ENCODE measurements at regions not wholly inside any gene's neighbourhood (a gene's known extent, or its start where the extent isn't known, plus 50 kb on each side); places are given as distances from the start of the nearest gene placed in this dataset.

DNA sequence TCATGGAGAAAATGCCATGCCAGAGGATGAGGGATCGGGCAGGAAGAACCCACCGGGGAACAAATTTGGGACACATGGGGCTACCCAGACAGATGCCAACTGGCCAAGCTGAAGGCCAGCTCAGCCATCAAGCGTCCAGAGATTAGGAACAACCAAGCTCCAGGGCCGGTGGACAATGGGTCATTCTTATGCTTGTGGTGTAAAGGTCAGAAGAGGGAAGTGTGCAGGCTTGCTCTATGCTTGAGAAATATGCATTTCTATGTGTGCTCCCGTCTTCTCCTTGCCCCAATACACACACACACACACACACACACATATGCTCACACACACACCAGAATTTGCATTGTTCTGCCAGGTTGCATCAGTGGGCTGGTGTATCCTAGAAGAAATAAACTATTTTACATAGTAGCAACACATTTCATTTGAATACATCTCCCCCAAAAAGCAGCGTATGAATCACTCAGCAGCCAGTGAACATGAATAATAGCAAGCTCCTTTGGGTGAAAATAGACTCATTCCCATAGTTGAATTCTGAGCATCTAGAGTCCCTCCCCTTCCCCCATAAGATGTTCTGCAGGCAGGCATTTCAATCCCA is 201.9 kb upstream of the PPARGC1A start:
- DNase-seq = no peak

DNA sequence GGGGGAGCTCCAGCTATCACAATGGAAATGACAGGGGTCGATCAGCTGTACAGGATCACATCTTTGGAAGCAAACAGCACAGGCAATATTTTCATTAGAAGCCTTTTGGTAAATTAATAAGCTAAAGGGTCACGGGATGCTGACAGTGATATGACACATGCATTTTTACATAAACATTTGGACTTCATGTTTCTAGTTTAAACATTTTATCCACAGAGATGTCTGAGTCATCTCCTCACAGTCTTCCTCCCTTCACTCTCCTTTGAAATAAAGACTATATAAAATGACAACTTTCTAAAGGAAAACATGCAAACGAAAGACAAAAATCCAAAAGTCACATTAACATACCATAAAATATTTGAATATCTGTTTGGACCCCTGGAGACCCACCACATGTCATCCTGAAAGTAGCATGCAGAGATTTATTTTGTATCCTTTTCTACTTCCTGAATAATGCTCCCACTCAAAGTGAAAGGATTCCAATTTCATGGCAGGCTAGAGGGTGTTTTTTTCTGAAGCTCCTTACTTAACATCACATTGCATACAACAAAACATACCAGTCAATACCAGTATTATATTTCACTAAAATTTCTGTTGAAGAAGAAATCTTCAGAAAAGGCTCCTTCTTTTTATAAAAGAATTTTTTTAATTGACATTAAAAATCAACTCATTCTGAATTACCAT is 200.1 kb upstream of the PPARGC1A start:
- DNase-seq = no peak

GRCh38 chr4:24080871-24081270 is 191.0 kb upstream of the PPARGC1A start:
- DNase-seq = no peak

DNA sequence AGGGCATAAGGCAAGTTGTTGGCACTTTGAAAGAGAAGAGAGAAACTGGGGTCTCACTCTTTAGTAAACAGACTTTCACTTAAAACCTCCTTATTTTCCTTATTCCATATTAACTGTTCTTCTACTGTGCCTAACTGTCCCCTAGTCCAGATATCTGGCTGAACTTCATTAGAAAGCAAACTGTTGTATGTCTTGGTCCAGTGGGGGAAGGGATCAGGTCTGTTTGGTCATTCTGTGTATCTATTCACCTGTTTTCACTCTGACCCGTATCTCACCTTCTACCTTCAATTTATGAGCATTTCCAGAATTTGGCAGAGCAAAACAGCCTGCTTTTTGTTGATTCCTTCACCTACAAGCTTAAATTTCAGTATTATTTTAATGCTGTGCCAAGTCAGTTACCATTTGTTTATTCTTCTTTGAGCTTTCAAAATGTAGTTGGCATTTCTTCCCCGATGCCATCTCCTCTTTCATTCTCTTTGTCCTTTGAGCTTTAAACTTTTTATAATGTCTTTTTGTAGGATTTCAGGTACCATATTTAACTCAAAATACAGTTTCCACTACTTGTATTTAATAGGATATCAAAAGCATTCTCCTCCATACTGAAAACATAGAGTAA is 188.6 kb upstream of the PPARGC1A start:
- DNase-seq = no peak

DNA sequence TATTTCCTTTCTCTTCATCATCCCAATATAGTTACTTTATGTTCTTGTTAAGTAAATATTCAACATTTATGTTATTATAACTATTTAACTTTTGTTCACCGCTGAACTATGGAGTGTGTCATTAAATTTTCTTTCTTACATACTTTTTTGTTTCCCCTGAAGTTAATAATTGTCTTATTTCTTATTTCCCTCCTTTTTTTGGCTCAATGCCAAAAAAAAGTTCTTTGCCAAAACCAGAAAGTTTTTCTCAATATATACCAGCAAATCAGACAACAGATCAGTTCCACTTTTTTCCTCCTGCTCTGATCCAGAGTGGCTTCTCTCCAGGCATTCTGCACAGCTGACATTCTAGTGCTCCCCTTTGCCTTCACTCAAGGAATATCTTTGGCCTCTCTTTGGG is 187.0 kb upstream of the PPARGC1A start:
- no peak for DNase-seq

DNA sequence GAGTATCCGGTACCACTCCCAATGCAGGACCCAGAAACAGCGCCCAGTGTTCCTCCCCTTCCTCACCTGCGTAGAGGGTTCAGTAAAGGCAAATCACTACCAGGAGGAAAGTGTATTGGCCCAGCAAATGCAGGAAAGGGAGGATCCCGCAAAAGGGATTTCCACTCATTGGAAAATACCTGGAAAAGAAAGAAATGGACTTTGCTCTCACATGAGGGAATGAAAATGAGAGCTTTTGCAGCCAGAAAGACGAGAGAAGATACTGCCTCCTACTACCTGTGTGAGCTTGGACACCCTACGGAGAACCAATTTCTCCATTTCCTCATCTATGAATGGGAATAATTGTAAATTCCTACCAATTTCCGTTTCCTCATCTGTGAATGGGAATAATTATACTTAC is 184.1 kb upstream of the PPARGC1A start:
- no peak for DNase-seq

GRCh38 chr4:24071612-24072372 is 181.9 kb upstream of the PPARGC1A start:
- DNase-seq = no peak

GRCh38 chr4:24070117-24070516 is 180.3 kb upstream of the PPARGC1A start:
- no peak for DNase-seq

DNA sequence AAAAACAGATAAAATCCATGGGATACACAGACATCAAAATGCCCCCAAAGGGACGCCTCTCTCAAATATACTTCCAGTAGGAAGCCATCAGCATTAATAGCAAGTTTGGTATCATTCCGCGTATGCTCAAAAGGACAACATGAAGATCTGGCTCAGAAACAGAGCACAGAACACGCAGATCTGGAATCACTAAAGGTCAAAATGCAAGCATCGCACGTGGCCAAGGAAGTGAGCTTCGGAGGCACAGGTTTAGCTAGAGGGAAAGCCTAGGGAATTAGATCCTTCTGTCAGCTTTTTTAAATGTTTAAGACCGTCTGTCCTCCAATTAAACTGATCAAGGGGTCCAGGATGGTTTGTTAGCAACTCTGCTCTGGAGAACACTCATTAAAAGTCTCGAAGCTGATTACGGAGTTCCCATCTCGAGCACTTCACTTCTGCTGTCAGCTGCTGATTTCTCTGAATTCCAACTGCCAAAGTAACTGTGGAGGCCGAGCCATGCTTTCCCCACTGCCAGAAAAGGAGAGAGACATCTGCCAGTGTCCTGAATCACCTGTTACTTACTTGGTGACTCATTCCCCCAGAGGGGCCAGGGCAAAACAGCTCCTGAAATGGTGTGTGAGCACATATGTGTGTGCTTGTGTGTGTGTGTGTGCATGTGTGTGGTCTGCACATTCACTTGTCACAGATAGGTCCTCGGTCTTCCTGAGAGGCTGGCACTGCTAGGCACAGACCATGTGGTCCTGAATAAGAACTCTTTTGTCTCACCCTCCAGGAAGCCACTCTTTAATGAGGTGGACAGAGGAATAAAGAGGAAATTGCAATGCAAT is 177.7 kb upstream of the PPARGC1A start:
- no peak for DNase-seq

DNA sequence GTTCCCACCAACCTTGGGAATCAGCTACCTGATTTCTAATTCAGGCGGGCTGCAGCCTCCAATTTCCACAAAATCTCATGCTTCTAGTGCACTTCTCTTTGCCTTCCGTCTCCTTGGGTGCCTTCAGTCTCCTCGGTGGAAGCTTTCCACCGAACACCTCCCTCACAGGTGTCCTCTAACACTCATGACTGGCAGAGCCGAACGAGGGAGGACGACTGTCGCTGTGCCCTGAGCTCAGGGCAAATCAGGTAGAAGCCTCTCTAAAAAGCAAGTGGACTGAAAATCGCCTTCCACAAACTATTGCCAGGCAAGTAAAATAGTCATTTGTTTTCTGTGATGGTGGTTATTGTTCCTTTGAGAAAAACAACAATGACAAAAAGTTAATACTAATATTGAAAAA is 176.1 kb upstream of the PPARGC1A start:
- no peak for DNase-seq

DNA sequence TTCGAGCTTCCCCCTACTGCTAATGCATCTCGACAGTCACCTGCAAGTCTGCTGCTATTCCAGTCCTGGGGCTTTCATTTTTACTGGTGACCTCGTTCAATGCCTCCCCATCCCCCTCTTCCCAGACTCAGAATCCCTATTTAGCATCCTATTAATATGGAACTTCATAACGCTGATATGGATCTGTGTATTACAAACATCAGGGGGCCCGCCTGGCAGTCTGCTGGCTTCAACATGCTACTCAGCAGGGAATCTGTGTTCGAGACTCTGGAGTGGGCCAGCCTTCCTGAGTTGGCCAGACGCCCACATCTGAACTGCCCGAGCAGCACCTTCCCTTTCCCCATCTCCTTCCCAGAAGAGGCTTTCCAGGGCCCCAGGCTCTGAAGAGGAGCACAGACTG is 173.9 kb upstream of the PPARGC1A start:
- DNase-seq = peak; percentile 7

- DNase-seq = no peak
Observed at GRCh38 chr4:24060932-24061331, 171.1 kb upstream of the PPARGC1A start.

- DNase-seq = no peak
Observed at GRCh38 chr4:24059839-24060238, 170.0 kb upstream of the PPARGC1A start.

DNA sequence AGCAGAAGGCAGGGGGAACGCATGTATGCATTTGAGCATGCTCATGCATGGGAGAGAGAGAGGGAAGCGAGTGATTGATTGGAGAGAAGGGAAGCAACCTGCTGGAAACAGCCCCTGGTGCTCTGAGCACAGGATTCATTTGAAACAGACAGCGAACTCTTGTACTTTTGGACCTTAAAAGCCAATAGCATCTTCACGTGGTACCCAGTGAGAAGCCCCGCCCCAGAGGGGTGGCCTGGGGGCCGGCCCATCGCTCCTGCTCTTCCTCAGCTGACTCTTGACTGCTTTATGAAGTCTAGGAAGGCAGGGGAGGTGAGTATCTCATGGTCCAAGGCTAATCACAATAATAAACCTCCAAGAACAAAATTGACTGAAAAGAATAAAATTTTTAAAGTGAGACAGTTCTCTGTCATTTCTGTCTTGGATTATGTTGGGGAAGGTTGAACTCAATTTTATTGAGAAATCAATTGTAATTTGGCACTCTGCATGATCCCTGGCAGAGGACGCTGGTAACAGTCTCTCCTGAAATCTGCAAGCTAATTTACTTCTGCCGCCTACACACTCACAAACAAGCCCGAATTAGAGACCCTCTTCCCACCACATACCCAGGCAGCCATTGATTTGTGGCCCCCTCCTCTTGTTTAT is 168.2 kb upstream of the PPARGC1A start:
- DNase-seq = no peak

DNA sequence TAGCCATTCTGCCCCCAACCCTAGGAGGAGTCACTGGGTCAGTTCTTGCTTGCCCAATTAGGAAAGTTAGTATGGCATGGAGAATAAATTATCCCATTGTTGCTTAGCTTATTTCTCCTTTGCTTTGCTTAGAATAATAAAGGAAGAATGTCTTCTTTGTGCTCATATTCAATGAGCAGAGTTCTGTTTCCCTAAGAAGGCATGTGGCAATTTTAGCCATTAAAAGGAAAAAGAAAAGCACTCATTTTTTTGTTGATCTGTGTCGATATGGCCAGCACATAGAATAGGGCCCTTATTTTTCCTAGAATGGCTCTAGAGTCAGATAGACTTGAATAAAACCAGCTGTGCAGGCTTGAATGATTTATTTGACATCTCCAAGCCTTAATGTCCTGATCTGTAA is 166.4 kb upstream of the PPARGC1A start:
- no peak for DNase-seq

DNA sequence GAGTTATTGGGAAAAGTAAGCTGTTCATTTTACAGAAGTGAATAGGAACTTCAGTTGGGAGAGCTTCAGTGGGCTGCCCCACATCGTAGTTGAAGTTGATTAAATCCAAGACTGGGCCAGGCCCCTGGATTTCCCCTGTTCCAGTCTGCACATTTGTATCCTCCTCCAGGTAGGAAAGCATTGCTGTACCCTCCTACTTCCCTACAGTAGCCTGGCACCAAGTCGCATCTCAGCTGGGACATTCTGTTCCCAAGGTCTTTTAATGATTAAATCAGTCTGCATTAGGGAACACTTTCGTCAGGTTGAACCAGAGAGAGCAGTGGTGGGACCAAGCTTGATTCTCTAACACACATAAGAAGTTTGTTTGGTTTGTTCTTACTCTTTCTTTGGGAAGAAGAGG is 165.8 kb upstream of the PPARGC1A start:
- DNase-seq = no peak

DNA sequence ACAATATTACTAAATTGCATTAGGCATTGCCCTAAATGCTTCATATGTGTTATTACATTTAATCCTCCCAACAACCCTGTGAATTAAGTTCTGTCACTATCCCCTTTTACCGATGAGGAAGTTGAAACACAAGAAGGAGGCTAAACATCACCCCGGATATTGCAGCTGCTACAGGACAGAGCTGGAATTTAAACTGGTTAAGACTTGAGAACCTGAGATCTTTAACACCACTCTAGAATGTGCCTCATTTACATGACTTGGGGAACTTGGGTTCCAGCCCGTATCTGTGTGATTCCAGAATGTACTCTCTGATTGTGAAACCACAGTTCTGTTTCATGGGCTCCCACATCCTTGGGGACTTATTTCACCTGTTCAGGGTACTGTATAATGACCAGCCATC is 165.1 kb upstream of the PPARGC1A start:
- DNase-seq = no peak

DNA sequence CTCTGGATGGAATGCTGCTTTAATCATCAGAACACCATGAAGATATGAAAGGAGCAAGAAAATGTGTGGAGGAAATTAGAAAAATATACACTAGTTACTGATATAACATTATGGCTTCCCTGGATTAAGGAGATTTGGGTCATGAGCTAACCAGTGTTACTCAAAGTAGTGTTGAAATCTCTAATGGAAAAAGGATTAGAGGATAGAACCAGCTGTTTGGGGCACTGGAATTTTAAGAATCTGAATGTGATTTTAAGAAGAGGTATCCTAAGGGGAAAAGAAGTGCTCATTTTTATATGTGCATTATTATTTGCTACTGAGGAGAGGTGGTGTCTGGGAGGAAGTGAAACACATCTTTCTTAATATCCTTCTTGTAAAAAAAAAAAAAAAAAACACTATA is 164.1 kb upstream of the PPARGC1A start:
- no peak for DNase-seq

GRCh38 chr4:24044610-24045589 is 155.1 kb upstream of the PPARGC1A start:
- DNase-seq = no peak

DNA sequence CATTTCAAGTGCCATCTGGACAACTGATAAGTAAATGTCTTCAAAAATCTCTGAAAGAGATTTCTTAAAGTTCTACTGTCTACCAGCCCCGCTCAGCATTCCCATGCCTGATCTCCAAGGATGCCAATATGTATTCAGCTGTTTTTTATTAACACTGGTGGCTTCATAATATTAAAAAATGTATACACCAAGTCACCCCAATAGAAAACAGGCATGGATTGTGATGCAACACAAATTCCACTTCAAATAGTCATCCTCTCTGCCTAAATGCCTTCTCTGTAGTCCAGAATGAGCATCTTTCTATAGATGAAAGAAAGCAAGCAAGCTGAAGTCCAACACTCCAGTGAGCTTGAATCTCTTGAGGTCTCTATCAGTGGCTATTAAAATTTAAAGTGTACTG is 152.2 kb upstream of the PPARGC1A start:
- no peak for DNase-seq

GRCh38 chr4:24040811-24041210 is 151.0 kb upstream of the PPARGC1A start:
- DNase-seq = no peak

Data from NCI-H510A treated with DMSO at 0.1 percent for 48 hours (cell line).